Coronary artery (tissue), 2 donors: ENCODE measurements at regions not wholly inside any gene's neighbourhood (a gene's known extent, or its start where the extent isn't known, plus 50 kb on each side); places are given as distances from the start of the nearest gene placed in this dataset.

Experiments used
- DNase-seq: peaks from one replicate; pipeline ENCODE4 v3.0.0-alpha.2; 2017; ENCODE audit warnings: low spot score
- H3K27ac ChIP-seq, 2 donors: fragments of 200-600 bp; sonication (generic); one replicate each; pipeline ENCODE4 v1.5.1; 2016 to 2019
- H3K4me3 ChIP-seq: fragments of 200-600 bp; sonication (generic); 2 replicates; pipeline ENCODE4 v1.5.1; 2016; ENCODE audit warnings: mild to moderate bottlenecking, moderate library complexity
- CTCF ChIP-seq: fragments of 200-600 bp; sonication (generic); IDR thresholded peaks from one replicate; pipeline ENCODE4 v1.5.1; 2019; ENCODE audit warnings: antibody characterized with exemption

DNA sequence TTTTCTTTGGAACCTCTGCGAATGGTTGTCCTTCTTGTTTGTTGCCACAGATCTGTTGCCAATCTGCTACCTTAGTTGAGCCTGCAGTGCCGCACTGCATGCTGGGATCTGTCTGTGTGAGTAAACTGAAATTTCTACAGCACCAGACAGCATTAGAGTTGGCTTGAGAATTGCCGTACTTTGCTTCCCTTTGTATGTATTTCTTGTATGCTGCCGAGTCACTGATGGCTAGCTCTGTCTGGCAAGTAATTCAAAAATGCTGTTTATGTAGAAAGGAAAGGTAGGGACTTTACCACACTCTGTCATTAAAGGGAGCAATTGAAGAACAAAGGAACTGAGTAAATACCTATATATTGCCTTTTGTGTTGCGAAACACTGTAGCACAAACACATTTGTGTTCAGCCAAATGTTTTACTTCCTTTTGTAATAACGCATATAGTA, 857.4 kb downstream of the USP25 start:
- TF ChIP-seq CTCF: no peak
- no peak for DNase-seq
- Histone ChIP-seq H3K27ac (peak overlapping the region; percentile 62 to 83), H3K4me3 (peak overlapping the region; percentile 69)

DNA sequence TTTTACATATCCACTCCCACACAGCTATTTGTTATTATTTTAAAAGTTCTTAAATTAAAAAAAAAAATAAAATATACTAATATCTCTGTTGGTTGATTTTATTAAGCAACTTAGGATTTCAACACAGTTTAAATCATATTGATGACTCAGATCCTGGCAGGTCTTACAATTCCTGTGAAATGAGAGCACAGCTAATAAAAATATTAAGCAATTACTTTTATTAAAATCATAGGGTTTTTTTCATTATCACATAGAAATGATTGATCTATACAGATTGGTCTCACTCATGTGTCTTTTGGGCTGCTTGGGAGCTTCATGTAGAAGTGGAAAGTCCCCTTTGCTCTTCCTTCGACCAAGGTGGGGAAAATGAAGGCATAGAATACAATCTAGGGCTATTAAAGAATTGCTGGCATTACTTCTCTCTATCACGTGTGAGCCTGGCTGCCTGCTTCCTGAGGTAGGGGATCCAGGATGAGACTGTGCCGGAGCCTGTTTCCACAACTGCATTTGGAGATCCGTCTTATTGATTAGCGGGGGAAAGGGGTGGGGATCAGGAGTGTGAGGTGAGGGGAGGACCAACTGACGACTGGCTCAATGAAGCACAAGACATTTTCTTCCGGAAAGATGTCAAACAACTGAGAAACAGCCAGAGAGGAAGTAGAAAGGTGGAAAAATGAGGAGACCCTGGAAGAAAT, 858.0 kb downstream of the USP25 start:
- DNase-seq: no peak
- H3K4me3 ChIP-seq: peak overlapping the region; percentile 69
- H3K27ac ChIP-seq: peak overlapping the region; percentile 62 to 83
- TF ChIP-seq CTCF: no peak

- Histone ChIP-seq H3K4me3 (peak overlapping the region; percentile 69), H3K27ac (peak overlapping the region; percentile 62 to 78)
- peak; percentile 76 for DNase-seq
- no peak for TF ChIP-seq CTCF
Measured at GRCh38 chr21:16588433-16588860, 858.7 kb downstream of the USP25 start.

DNA sequence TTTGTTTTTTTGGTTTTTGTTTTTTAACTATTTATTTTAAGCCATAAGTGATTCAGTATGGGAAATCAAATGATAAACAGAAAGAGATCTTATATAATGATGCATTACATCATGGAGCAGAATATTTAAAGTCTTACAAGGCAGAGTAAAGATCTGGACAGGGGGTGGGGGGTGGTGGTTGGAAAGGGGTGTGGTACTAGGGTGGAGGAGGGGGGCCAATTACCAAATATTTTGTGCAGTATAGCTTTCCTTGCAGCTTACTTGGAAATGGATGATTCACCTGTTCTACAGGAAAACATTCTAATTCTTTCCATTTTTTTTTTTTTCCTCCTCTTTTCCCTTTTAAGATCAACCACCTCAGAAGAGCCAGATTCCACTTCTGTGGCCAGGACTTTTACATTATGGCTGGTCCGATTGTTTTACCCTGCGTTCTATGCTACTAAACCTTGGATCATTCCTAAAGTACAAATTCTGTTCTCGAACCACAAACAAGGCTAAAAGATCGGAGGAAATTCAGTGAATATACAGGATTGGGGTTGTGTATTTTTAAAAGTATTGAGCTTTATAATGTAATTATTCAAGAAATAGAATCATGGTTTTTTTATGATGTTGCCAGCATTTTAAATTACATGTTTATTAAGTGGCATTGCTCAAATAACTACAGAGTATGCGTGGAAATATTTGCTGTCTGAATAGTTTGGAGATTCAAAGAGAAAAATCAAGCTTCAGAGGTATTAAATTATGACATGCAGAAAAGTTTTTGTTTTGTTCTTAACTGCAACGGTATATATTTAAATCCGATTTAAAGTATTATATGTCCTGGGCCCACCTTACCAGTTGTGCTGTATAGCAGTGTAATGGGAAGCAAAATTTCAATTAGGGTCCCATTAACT, 859.5 kb downstream of the USP25 start:
- no peak for DNase-seq
- H3K27ac ChIP-seq: no peak overlapping the region
- no peak for TF ChIP-seq CTCF
- H3K4me3 ChIP-seq: peak overlapping the region; percentile 69

DNA sequence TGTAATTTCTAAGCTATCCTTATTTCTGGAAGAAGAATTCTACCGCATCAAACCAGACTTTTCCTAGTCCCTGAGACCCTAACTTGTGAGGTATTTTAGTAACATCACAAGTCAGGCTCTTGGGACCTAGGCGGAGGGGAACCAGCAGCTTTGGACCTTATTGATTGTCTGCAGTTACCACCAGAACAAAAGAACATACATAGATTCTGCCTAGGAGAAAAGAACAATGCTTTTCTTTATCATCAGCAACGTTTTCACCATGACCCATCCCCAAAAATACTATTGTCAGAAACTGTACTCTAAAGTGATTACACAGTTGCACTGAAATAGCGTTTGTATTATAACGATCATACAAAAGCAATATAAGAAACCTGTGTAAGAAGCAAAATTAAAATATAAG, 860.4 kb downstream of the USP25 start:
- TF ChIP-seq CTCF: no peak
- no peak overlapping the region for H3K4me3 ChIP-seq
- H3K27ac ChIP-seq: no peak overlapping the region

DNA sequence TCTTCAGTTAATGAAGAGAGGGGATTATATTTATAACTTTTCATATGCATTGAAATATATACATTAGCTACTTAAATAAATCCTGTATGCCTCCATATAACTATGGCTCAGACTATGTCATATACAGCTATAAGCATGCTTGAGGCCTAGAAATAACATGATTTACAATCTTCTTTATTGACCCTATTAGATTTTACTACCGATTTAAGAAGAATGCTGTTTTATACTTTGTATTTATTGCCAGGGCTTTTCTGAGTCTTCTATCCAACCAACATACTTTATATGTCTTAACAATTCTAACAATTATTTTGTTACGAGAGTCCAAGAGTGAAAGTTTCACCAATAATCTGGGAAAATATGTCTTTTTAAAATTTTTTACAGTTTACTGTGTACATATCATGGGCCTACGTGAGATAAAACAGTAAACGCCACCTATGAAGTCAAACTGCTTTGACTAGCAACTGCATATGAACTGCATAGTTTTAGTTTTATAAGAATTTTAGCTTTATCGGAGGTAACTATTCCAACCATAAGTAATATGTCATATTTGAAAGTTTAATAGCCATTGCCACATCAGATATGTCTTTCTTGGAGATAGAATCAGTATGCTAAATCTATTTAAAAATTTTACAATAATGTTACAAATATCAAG, 861.0 kb downstream of the USP25 start:
- Histone ChIP-seq H3K4me3 (no peak overlapping the region), H3K27ac (no peak overlapping the region)
- DNase-seq: no peak

More for the DNA sequence above, 860.4 kb downstream of the USP25 start:
- DNase-seq: no peak

More for the DNA sequence above, 861.0 kb downstream of the USP25 start:
- no peak for TF ChIP-seq CTCF
